HG02870 (cell line): ENCODE measurements at regions not wholly inside any gene's neighbourhood (a gene's known extent, or its start where the extent isn't known, plus 50 kb on each side); places are given as distances from the start of the nearest gene placed in this dataset.
"Not testable (repeated sequence)": the region's sequence is repeated elsewhere in the genome, so short reads cannot be mapped to it uniquely, and the experiment has no call there.

Source experiments
- ATAC-seq: cut with Tn5 transposase; IDR thresholded peaks from one replicate; pipeline ENCODE4 v1.9.1; 2021; ENCODE audit warnings: mild to moderate bottlenecking, moderate library complexity; ENCODE audit not compliant: unreplicated experiment

- ATAC-seq = no peak
These were observed 249.2 kb upstream of the CCNH start for GRCh38 chr5:87661784-87662566.

DNA sequence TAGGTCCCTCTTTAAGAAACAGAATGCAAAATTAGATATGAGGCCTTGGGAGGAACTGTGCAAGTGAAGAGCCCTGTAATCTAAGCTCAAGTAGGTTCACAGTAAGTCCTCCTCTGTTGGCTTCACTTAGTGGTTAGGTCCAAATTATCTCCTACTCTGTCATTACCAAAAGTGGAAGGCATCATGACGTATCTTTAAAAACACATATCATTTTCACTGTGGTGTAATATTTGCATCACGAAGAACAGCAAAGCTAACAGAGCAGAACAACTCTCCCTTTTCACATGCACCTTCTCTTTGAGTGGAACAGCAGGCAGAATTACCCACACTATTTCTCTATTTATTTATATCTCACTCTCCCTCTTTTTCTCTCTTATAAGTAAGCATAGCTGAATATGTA lies 240.5 kb upstream of the CCNH start:
- ATAC-seq = no peak

GRCh38 chr5:87650284-87650683 lies 237.6 kb upstream of the CCNH start:
- ATAC-seq = no peak

DNA sequence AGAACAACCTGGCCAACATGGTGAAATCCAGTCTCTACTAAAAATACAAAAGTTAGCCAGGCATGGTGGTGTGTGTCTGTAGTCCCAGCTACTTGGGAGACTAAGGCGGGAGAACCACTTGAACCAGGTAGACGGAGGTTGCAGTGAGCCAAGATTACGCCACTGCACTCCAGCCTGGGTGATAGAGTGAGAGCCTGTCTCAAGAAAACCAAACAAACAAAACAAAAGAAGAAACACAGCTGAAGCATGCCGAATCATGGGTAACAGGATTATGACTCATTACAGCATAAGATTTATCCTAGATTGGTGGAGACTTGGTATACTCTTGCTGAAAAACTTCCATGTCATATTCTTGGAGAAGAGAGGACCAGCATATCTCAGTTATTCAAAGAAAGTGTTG lies 236.7 kb upstream of the CCNH start:
- no peak for ATAC-seq

- ATAC-seq = no peak
These were observed 232.5 kb upstream of the CCNH start for GRCh38 chr5:87645224-87645623.

- no peak for ATAC-seq
These were observed 228.2 kb upstream of the CCNH start for GRCh38 chr5:87640902-87641301.

GRCh38 chr5:87627363-87627762 lies 214.6 kb upstream of the CCNH start:
- ATAC-seq = no peak

DNA sequence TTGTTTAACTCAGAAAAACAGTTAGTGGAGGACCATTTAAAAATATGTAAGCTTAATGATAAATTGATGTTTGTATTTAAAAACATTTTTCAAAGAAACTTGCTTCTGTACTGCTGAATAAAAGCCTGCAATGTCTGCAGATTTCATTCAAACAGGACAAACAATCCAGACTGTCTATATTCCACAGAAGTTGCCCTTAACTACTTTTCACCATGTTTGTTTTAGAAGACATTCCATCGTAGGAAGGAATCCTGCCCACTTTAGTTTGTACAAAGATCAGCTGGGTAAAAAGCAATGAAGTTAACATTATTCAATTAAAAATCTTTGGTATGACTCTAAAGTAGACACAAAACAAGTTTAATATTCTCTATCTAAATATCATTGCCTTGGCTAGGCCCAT lies 195.7 kb upstream of the CCNH start:
- ATAC-seq = no peak

- no peak for ATAC-seq
These were observed 192.9 kb upstream of the CCNH start for GRCh38 chr5:87605663-87606062.

DNA sequence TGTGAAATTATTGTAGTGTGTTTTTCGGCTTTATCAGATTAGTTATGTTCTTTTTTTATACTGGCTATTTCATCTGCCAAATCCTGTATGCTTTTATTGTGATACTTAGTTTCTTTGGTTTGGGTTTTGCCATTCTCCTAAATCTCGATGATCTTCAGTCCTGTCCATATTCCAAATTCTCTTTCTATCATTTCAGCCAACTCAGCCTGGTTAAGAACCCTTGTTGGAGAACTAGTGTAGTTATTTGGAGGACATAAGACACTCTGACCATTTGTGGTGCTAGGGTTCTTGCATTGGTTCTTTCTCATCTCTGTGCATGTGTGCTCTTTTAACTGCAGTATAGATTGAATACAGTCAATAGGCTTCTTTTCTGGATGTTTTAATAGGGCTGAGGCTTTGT lies 187.0 kb upstream of the CCNH start:
- no peak for ATAC-seq

GRCh38 chr5:87598460-87598859 lies 185.7 kb upstream of the CCNH start:
- ATAC-seq = peak; percentile 57

DNA sequence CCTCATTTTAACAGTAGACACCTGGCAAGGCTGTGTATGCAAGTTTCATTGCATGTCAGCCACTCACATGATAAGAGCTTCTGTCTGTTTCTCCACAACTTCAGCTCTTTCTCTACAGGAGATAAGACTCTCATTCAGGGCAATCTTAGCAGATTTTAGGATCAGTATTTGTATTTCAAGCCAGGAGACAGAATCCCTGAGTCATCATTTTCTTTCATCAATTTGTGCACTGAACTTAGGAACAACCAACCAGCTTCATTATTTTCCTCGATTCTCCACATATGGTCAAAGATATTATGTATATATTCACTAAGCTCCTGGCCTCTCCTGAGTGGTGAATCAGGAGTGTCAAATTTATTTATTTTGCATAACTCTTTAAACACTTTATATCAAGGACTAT lies 181.8 kb upstream of the CCNH start:
- ATAC-seq = no peak

- ATAC-seq = no peak
These were observed 176.9 kb upstream of the CCNH start for GRCh38 chr5:87589587-87589986.

DNA sequence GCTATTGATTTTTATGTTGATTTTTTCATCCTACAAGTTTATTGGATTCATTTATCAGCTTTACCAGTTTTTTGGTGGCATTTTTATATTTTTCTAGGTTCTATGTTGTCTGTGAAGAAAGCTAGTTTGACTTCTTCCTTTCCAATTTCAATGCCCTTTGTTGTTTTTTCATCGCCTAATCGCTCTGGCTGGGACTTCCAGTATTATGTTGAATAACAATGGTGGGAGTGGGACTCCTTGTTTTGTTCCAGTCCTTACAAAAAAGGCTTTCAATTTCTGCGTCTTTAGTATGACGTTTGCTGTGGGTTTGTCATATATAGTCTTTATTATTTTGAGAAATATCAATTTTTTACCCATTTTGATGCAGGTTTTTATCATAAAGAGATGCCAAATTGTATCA lies 175.6 kb upstream of the CCNH start:
- no peak for ATAC-seq

- not testable (repeated sequence) for ATAC-seq
These were observed 171.0 kb upstream of the CCNH start for GRCh38 chr5:87583704-87584103.

DNA sequence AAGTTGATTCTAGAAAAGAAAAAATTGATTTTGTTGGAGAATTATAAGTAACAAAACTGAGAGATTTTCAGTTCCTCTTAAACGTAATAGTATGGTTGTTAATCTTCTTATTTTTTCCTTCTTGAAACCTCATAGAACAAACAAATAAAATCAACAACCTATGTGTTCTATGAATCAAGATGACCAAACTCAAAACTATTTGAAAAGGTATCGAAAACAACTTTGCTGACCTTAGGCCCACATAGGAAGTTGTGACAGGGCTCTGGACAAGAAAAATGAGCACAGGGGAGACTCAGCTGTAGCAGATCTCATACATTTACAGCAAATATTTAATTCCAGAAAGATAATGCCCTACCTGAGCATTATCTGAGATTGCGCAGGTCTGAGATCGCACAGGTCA lies 169.4 kb upstream of the CCNH start:
- ATAC-seq = peak; percentile 74

DNA sequence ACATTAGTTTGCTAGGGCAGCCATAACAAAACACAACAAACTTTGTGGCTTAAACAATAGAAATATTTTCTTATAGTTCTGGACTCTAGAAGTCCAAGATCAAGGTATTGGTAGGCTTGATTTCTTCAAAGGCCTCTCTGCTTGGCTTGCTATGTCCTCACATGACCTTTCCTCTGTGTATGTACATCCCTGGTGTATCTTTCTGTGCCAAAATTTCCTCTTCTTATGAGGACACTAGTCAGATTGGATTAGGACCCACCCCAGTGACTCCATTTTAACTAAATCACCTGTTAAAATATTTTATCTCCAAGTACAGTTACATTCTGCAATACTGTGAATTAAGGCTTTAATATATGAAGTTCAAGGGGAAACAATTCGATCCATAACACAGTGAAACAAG lies 168.9 kb upstream of the CCNH start:
- no peak for ATAC-seq

DNA sequence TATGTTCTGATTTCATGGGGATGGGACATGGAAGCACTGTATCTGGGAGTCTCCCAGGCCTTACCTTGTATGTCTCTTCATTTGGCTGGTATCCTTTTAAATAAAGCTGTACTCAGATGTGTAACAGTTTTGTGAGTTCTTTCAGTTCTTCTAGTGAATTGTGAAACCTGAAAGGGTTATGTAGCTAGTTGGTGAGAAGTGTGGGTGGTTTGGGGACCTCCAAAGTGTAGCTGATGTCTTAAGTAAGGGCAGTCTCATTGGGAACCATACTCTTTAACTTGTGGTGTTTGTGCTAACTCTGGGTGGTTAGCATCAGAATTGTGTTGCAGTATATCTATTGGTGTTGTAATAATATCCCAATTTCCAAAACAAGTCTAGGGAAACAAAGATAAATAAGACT lies 166.9 kb upstream of the CCNH start:
- no peak for ATAC-seq

GRCh38 chr5:87576867-87577266 lies 164.1 kb upstream of the CCNH start:
- ATAC-seq = no peak

GRCh38 chr5:87576306-87576705 lies 163.6 kb upstream of the CCNH start:
- ATAC-seq = not testable (repeated sequence)

DNA sequence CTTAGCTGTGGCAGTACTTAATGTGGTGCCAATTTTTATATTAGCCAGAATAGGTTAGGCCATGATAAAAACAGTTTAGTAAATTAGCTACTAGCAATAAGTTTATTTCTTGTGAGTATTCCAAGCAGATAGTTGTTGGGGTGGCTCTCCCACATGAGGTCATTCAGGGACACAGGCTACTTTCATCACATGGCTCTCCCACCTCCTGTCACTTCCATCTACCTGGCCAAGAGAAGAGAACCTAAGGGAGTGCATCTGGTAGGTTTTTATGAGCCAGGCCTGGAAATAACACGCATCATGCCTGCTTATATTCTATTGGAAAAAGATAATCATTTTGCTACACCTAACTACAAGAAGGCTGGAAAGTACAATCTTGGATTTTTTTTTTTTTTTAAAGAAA lies 161.4 kb upstream of the CCNH start:
- no peak for ATAC-seq

- ATAC-seq = no peak
These were observed 159.9 kb upstream of the CCNH start for GRCh38 chr5:87572611-87573010.

- no peak for ATAC-seq
These were observed 159.4 kb upstream of the CCNH start for GRCh38 chr5:87572090-87572489.
